Fibroblast of pulmonary artery (primary cell): ENCODE measurements at regions not wholly inside any gene's neighbourhood (a gene's known extent, or its start where the extent isn't known, plus 50 kb on each side); places are given as distances from the start of the nearest gene placed in this dataset.
A peak's percentile ranks its signal among the peaks of the same experiment; 100 is the strongest.

Experiments
- DNase-seq: peaks from one replicate; pipeline ENCODE4 v3.0.0-alpha.2; 2010; ENCODE audit warnings: low read depth
- H3K4me3 ChIP-seq: replicated peaks from 2 replicates; pipeline ENCODE4 v1.5.1; 2011; ENCODE audit warnings: low read depth, mild to moderate bottlenecking, control low read depth, low read length, moderate library complexity
- CTCF ChIP-seq: IDR thresholded peaks from 2 replicates; pipeline ENCODE4 v1.5.1; 2011; ENCODE audit warnings: mild to moderate bottlenecking, control low read depth, low read length, inconsistent platforms; ENCODE audit errors: missing control alignments

GRCh38 chr22:27388090-27388600 lies 413.4 kb downstream of the MN1 start:
- TF ChIP-seq CTCF, result no peak
- no peak for DNase-seq
- H3K4me3 ChIP-seq, result no peak overlapping the region

GRCh38 chr22:27389727-27390075 lies 411.9 kb downstream of the MN1 start:
- no peak for TF ChIP-seq CTCF
- H3K4me3 ChIP-seq, result no peak overlapping the region
- no peak for DNase-seq

- TF ChIP-seq CTCF, result peak; percentile 2
- H3K4me3 ChIP-seq, result no peak overlapping the region
- DNase-seq, result peak; percentile 44
Measured at GRCh38 chr22:27391092-27391770, 410.3 kb downstream of the MN1 start.

GRCh38 chr22:27393371-27393770 lies 408.2 kb downstream of the MN1 start:
- DNase-seq, result no peak
- TF ChIP-seq CTCF, result no peak
- H3K4me3 ChIP-seq, result no peak overlapping the region

DNA sequence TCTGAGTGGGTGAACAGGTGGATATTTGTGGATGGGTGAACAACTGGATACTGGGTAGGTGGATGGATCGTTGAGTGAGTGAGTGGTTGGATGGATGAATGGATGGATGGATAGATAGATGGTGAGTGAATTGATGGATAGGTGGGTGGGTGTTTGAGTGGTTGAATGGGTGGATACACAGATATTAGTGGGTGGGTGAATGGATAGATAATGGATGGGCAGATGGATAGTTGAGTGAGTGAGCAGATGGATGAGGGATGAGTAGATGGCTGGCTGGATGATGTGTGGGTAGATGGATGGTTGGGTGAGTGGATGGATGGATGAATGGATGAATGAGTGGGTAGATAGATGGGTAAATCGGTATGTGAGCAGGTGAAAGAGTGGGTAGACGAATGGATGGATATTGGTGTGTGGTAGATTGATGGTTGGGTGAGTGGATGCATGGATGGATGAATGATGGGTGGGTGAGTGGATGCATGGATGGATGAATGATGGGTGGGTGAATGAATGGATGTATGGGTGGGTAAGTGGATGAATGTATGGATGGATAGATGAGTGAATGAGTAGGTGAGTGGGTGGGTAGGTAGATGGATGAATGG lies 406.7 kb downstream of the MN1 start:
- no peak overlapping the region for H3K4me3 ChIP-seq
- TF ChIP-seq CTCF, result no peak
- no peak for DNase-seq

- peak; percentile 65 for DNase-seq
- no peak overlapping the region for H3K4me3 ChIP-seq
- TF ChIP-seq CTCF, result no peak
Measured at GRCh38 chr22:27397036-27397953, 404.3 kb downstream of the MN1 start.
